HG03097 (cell line): ENCODE measurements at regions not wholly inside any gene's neighbourhood (a gene's known extent, or its start where the extent isn't known, plus 50 kb on each side); places are given as distances from the start of the nearest gene placed in this dataset.

Experiments used
- ATAC-seq: cut with Tn5 transposase; IDR thresholded peaks from one replicate; pipeline ENCODE4 v1.9.1; 2021; ENCODE audit not compliant: unreplicated experiment, low FRiP score

DNA sequence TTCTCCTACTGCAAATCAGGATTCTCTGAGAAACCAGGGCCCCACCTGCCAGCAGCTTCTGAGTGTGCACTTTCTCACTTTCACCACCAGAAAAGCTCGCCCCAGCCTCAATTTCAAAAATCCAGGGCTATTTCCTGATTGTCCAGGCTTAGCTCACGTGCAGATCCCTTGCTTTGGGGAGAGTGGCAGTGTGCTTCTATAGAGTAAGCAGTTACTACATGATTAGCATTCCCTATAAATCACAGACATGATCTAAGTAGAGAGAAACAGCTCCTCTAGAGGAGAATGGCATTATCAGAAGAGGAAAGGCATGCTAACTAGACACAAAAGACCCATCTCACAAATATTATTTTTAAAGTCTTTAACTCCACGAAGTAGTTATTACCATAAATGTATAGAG, 456.0 kb upstream of the PKN2 start:
- no peak for ATAC-seq

DNA sequence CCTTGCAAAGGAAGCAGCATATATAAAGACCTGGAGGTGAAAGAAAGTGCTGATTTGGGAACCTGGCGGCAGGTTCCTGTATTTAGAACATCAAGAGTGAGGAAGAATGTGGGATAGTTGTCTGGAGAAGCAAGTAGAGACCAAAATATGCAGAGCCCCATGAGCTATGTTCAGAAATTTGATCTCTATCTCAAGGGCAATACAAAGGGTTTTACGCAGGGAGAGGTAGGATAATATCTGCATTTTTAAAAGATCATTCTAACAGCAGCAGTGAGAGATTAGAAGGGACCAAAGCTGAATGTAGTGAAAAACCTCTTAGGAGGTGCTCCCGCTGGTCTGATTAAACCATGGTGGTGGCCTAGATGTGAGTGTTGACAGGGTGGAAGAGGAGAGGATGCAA, 453.9 kb upstream of the PKN2 start:
- no peak for ATAC-seq

DNA sequence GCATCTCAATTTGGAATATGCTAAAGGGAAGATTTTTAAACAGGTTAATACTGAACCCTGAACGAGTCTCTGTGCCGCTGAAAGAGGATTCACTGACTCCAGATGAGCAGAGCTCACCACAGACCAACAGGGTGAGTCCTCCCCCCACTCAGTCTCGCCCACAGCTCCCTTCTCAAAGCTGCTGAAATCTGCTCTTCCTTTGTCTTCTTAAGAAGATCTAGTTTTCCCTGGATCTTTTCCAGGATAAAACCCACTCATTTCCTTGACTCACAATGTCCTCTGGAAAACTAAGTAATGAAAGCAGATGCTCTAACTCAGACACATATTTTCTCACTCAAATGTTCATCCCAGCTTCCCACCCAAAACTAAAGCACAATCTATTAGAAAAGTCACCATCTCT, 447.0 kb upstream of the PKN2 start:
- ATAC-seq, result no peak

DNA sequence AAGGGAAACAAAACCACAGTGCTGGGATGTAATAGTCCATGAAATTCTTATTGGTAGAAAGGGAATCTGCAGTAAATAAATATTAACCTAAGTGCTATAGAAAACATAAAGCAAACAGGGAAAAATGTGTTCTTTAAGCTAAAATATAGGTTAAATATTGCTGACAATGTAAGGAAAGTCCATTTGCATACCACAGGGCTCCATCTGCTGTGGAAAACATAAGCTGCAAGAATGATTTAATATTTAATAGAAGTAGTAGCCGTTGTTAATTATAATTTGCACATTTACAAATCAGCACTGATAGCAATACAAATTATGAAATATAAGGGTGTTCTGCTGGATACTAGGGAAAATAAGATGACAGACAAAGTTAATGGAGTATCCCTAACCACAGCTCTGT, 444.9 kb upstream of the PKN2 start:
- ATAC-seq, result no peak

DNA sequence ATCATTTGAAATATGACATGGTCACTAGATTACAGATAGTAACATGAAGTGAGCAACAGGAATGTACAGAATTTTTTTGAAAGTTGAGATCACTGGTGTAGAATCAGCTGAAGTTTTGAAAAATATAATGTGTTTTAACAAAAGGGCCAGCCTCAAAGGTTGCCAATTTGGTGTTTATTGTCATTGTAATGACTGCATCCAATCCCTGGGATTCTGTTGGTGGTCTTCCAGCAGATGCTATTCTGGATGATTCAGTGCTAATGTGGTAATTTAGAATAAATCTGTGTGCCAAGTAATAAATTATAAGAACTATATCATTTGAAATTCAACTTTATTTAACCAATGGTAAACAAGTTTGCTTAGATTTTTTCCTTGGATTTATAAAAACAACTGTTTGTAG, 436.4 kb upstream of the PKN2 start:
- ATAC-seq, result no peak

DNA sequence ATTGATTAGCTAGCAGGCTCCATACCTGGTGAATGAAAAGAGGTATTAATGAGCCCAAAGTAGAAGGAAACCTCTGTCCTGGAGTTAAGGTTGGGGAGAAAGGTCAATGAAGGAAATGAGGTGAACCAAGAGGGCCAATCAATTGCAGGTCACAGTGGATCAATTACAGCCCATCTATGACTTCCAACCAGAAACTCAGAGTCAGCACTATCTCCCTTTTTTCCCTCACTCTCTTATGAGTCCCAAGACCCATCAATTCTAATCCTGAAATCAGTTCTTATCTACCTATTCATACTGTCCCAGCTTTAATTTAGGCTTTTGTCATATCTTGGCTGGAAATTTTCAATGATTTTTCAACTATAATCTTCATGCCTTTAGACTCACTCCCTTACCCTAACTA, 433.2 kb upstream of the PKN2 start:
- ATAC-seq, result no peak

DNA sequence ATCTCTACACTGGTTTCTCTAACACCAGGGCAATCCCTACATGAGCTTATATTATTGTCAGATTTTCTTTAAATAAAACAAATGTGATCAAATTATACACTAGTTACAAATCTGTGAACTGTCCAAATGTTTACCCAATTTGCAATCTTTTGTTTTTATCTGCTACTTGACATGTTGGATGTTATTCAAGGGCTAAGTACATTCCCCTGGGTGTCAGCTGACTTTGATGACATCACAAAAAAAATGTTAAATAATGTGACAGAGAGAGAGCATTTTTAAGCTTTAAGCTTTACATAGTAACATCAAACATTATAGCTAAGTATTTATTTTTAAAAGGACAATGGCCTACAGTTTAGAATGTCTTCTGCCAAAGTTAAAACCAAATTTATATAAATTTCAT, 431.3 kb upstream of the PKN2 start:
- no peak for ATAC-seq

DNA sequence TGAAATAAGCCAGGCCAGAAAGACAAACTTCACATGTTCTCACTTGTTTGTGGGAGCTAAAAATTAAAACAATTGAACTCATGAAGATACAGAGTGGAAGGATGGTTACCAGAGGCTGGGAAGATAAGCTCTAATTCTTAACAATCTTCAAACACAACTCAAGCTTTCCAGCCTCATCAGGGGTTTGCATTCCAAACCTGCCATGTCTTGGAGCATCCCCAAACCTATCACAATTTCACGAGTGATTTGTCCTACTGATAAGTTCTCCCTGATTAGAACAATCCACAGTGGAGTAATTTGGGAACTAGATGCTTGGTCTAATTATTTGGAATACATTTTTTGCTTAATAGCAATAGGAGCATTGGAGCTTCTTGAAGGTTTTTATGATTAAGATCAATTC, 418.5 kb upstream of the PKN2 start:
- ATAC-seq, result no peak

DNA sequence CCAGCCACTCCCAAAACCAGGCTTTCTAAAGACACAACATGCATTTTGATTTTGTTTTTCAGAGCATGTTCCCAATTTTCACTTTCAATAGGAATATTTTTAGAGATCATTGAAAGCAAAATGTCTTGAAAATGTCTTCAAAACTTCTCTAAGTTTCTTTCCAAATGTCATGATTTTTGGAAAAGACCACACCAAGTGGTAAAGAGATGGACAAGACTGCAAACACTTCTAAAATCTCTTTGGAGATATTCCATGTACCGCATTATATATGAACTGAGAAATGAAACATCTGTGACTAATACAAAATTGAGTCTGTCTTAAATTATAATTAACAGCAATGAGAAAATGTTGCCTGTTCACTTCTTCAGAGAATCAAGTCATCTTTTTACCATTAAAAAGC, 418.0 kb upstream of the PKN2 start:
- no peak for ATAC-seq

DNA sequence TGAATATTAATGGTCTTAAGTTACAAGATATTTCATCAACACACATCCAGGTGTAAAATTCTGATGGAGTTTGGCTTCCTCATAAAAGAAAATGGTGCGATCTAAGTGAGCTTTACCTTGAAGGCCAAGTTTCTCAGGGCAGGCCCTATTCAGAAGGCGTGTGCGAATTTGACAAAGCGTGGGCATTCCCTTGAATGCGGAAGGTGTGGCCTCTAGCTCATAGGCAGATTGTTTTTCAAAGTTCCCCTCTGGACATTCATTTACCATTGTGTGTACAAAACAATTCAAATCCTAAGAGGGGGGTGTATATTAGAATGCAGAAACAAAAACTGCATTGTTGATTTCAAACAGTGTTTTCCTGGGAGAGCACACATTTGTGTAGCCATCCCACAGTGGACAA, 411.9 kb upstream of the PKN2 start:
- no peak for ATAC-seq

DNA sequence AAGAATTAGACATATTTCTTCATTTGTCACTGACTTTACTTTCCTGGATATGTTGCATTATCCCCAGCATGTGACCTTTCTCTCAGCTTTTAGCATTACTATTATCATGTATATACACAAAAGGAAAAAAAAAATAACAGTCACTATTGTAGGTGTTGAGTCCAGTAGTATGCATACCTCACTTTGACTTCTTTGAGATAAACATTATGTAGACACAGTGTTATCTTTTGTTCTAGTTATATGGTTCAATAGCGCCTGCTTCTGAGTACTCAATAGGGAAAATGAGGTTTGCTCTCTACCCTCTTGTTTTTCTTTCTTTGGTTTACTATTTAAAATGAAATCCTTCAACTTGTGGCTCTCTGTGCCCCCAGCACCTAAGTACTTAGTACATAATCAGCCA, 409.6 kb upstream of the PKN2 start:
- ATAC-seq, result no peak

DNA sequence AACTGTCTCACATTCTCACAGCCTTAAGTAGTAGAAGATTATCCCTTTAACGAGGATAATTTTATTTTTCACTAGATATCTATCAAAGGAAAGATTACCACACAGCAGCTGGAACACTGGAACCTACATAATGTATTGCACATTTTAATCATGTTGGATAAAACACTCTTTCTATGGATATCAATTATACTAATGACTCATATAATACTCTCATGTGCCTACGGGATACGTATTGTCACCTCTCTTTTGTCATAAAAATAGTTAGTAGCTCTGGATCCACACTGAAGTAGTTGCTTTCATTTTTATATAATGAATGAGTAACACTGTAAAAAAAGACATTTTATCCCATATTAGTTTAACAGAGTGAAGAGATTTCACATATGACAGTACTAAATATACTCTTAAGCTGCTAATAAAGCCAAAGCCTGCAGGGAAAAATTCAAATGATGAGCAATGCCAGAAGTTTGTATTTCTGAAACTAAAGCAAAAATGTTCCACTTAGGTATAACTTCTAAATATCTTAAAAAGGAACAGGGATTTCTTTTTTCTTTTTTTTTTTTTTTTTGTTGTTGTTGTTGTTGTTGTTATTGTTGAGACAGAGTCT, 408.7 kb upstream of the PKN2 start:
- ATAC-seq, result no peak

DNA sequence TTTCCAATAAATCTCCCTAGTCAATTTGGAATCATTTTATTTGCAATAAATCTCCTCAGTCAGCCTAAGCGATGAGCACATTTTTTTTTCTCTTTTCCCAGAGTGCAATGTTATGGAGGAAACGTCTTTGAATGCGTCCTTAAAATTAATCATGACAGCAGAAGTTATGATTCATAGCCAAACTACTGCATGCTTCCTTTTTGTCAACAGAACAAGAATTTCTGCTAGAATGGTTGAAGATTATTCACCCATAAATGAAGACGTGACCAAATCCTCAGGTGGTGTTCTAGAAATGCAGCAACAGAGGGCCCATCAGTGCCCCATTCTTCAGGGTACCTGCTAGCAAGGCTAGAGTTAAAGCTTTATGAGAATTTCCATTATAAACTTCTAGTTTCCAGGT, 407.9 kb upstream of the PKN2 start:
- no peak for ATAC-seq

DNA sequence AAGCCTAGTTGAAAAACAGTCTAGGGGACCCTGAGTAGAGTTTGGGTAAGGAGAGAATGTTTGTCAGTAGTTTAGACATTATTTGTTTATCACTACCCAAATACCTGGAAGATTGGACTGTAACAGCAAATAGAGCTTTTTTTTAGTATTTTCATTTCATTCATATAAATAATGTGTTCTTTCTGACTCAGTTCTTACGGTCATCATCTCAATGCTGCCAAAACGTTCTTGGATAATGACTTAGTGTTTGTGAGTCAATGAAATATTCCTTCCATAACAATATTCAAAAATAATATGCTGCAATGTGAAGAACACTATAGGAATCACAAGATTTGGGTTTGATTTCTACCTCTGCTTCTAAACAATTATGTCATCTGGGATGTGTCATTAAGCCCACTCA, 400.0 kb upstream of the PKN2 start:
- no peak for ATAC-seq

DNA sequence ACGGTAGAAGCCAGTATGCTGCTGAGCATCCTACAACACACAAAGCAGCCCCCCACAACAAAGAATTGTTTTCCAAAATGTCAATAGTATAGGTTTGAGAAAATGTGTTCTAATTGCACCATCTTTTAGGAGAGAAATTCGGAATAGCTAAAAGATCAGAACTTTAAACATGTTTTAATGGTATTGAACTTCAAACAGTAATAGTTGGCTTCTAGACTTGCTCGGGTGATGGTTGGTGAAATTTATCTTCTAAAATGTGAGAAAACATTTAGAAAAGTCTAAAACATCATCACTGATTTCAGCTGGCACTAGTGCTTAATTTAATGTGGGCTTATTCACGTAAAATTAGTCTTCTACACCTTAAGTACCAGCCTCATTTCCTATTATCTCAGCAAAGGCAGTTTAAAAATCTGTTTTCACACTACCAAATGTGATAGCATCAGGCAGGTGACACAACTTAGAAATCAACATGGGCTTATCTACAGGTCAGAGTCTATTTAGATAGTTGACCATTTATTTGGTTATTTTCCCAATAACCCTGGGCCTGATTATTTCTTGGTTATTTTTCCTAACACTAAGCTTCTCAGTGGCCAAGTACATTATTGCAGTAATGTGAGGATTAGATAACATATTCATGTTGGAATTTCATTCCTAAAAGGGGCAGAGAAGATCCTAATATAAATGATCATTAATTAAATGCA, 399.3 kb upstream of the PKN2 start:
- no peak for ATAC-seq

DNA sequence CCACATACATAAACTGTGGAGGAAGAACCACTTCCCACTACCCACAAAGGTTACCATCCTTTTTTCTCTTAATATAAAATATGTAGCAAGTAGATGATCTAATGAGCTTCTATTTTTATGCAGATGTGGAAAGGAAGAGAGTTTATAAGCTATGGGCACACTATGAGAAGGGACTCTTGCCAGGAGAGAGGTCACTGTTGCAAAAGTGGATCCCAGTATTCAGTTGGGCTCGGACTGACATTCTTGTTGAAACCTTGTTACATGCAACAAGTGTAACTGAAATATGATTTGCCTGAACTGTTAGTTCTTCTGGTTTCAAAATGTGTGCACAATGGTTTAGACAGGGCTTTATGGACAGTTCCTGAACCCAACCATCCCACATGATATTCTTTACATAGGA, 397.4 kb upstream of the PKN2 start:
- no peak for ATAC-seq

DNA sequence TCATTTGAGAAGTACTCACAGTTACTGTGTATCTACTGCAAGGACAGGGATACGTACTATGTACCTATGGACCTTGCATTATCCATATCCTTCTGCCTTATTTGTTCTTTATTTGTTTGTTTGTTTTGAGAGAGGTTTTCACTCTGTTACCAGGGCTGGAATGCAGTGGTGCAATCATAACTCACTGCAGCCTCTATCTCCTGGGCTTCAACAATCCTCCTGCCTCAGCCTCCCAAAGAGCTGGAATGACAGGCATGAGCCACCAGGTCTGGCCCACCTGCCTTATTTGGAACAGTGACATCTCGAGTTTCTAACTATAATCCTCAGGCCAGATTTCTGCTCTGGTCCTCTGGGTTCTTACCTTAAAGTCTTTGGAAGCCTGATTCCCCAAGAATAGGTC, 395.5 kb upstream of the PKN2 start:
- ATAC-seq, result no peak

DNA sequence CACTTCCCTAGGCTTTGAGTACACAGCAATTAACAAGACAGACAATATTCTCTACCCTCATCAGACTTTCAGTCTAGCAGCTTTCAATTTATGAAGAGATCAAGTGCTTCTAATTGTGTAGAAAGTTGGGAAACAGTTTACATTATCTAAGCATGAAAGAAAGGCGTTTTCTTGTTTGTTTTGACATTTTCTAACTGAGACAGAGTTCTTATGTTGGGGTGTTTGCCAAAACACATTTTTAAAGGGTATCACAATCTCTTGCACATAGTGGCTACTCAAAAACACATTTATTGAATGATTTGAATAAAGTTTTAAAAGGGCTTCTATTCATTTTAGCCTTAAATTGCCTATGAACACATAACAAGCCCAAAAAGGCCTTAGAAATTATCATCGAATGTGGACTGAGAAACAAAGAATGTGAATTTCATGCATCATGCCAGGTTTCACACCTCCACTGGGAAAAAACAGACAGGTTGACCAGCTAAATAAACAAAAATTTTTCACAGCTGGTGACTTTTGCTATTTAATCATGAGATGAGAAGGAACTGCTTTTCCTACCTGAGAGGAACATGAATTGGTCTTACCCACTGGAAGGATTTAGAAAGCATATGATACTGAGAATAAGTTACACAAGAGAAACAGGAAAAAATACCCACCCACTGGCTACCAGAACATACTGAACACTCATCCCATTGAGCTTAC, 394.5 kb upstream of the PKN2 start:
- ATAC-seq, result no peak

DNA sequence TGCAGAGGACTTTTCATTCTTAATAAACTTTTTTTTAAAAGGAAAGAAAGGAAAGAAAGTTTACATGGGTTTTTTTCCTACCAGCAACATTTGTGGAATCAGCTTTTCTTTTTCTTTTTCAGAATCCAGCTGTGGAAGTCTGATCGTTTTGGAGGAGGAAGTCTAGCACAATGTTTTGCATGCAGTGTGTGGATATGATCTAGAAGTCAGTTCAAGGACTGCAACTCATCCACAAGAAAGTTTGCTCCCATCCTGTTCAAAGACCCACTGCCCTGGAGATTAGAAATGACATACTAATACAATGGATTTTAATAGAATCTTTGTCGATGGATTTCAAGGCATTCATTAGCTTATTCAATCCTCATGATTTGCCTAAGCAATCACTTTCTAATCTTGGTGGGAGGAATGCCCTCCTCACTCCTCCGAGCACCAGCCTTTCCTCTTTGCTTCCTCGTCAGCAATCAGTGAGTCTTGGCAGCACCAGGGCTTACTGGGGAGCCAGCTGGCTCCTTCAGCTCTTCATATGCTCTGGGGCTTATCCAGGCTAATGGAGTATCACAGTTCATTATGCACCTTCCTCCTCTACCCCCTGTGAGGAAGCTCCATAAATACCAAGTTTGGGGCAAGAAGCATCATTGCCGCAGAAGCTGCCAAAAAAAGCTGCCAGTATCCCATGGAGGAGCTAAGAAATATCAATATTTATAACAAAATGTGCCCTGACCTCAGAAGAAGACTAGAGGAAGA, 392.3 kb upstream of the PKN2 start:
- ATAC-seq, result no peak

DNA sequence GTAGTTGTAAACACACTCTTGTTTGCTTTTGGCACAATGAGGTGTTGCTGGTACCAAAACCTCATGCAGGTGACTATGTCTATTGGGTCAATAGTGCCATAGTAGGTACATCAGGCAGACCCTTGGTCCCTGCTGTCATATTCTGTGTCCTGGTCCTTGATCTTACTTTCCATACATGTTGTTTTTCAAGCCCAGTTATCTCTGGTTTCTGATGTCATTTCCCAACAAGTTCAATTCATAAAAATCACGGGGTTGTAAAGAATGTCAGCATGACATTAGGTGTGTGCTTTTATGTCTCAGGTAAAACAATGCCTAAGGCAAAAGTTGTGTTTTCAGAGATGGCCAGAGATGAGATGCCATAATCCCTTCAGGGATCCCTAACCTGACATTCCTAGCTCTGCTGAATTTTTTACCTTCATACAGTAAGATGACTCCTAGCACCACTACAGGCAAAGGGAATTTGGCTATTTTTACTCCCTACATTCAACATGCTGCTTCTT, 390.3 kb upstream of the PKN2 start:
- no peak for ATAC-seq

DNA sequence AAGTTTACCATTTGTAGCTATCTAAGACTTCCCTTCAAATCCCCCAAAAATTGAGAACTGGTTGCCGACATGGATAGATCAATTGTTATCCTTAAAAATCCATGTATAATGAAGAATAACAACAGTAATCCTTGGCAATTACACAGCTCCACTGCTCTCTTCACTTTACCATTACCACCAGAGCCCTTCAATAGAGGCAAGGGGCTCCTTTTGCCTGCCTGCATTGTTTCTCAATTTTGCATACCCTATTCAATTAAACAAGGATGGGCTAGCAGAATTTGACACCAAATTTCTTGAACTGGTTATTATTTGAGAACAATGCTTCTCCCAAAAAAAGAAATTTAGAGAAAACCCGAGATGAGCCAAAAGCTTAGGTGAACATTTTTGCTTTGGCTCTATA, 387.8 kb upstream of the PKN2 start:
- ATAC-seq, result no peak
